H9 (cell line): ENCODE measurements at regions not wholly inside any gene's neighbourhood (a gene's known extent, or its start where the extent isn't known, plus 50 kb on each side); places are given as distances from the start of the nearest gene placed in this dataset.
"Not testable (repeated sequence)": the region's sequence is repeated elsewhere in the genome, so short reads cannot be mapped to it uniquely, and the experiment has no call there.

ENCODE experiments used
- DNase-seq: peaks from one replicate; pipeline ENCODE4 v3.0.0-alpha.2; 2017
- H2AFZ ChIP-seq: one replicate; pipeline ENCODE4 v1.6.1; 2013; ENCODE audit warnings: mild to moderate bottlenecking, low read length, control low read depth, moderate library complexity
- H2AK5ac ChIP-seq: 2 replicates; pipeline ENCODE4 v1.6.1; 2013; ENCODE audit warnings: low read length, control low read depth, mixed read lengths; ENCODE audit not compliant: insufficient read length
- H2BK120ac ChIP-seq: one replicate; pipeline ENCODE4 v1.6.1; 2013; ENCODE audit warnings: low read depth, mild to moderate bottlenecking, low read length, control low read depth, inconsistent platforms; ENCODE audit not compliant: poor library complexity, severe bottlenecking
- H2BK12ac ChIP-seq: 2 replicates; pipeline ENCODE4 v1.6.1; 2013; ENCODE audit warnings: low read length, control low read depth, mixed read lengths, low read depth; ENCODE audit not compliant: insufficient read length
- H2BK15ac ChIP-seq: 2 replicates; pipeline ENCODE4 v1.6.1; 2013; ENCODE audit warnings: low read depth, low read length, control low read depth
- H2BK20ac ChIP-seq: one replicate; pipeline ENCODE4 v1.6.1; 2013; ENCODE audit warnings: low read depth, mild to moderate bottlenecking, low read length, control low read depth, inconsistent platforms; ENCODE audit not compliant: poor library complexity, severe bottlenecking
- H2BK5ac ChIP-seq: 2 replicates; pipeline ENCODE4 v1.6.1; 2013; ENCODE audit warnings: low read length, control low read depth, mixed read lengths; ENCODE audit not compliant: insufficient read length
- H3K14ac ChIP-seq: 2 replicates; pipeline ENCODE4 v1.6.1; 2013; ENCODE audit warnings: low read length, control low read depth; ENCODE audit not compliant: insufficient read depth
- H3K18ac ChIP-seq: 2 replicates; pipeline ENCODE4 v1.6.1; 2013; ENCODE audit warnings: low read depth, mild to moderate bottlenecking, mixed read lengths, low read length, control low read depth; ENCODE audit not compliant: insufficient read length
- H3K23ac ChIP-seq: 2 replicates; pipeline ENCODE4 v1.6.1; 2013; ENCODE audit warnings: low read length, control low read depth, mixed read lengths, low read depth; ENCODE audit not compliant: insufficient read length
- H3K23me2 ChIP-seq: 2 replicates; pipeline ENCODE4 v1.6.1; 2013; ENCODE audit warnings: low read depth, mild to moderate bottlenecking, mixed read lengths, low read length, control low read depth; ENCODE audit not compliant: insufficient read length, poor library complexity, severe bottlenecking
- H3K27ac ChIP-seq: 2 replicates; pipeline ENCODE4 v1.5.1; 2013; ENCODE audit warnings: low read length, control low read depth, mixed read lengths, low read depth; ENCODE audit not compliant: insufficient read length
- H3K27me3 ChIP-seq: 2 replicates; pipeline ENCODE4 v1.6.1; 2013; ENCODE audit warnings: low read length, control low read depth, inconsistent platforms; ENCODE audit not compliant: insufficient read depth
- H3K4ac ChIP-seq: 2 replicates; pipeline ENCODE4 v1.6.1; 2013; ENCODE audit warnings: low read depth, mild to moderate bottlenecking, control low read depth, inconsistent platforms, low read length, moderate library complexity
- H3K4me1 ChIP-seq: 2 replicates; pipeline ENCODE4 v1.6.1; 2013; ENCODE audit warnings: low read length, control low read depth, inconsistent platforms; ENCODE audit not compliant: insufficient read depth
- H3K4me2 ChIP-seq: 2 replicates; pipeline ENCODE4 v1.6.1; 2013; ENCODE audit warnings: low read length, control low read depth, mixed read lengths; ENCODE audit not compliant: insufficient read length, insufficient read depth
- H3K56ac ChIP-seq: 2 replicates; pipeline ENCODE4 v1.6.1; 2013; ENCODE audit warnings: low read depth, mild to moderate bottlenecking, mixed read lengths, low read length, control low read depth; ENCODE audit not compliant: insufficient read length
- H3K79me1 ChIP-seq: 2 replicates; pipeline ENCODE4 v1.6.1; 2013; ENCODE audit warnings: low read depth, mild to moderate bottlenecking, moderate library complexity, low read length, control low read depth, inconsistent platforms; ENCODE audit not compliant: insufficient read depth, poor library complexity, severe bottlenecking
- H3K79me2 ChIP-seq: 2 replicates; pipeline ENCODE4 v1.6.1; 2013; ENCODE audit warnings: low read length, control low read depth, inconsistent platforms; ENCODE audit not compliant: insufficient read depth
- H3K9ac ChIP-seq: 2 replicates; pipeline ENCODE4 v1.6.1; 2013; ENCODE audit warnings: low read length, control low read depth, mixed read lengths; ENCODE audit not compliant: insufficient read length; ENCODE audit errors: extremely low read depth
- H3K9me3 ChIP-seq: one replicate; pipeline ENCODE4 v1.6.1; 2013; ENCODE audit warnings: low read depth, low read length, inconsistent platforms; ENCODE audit not compliant: control insufficient read depth
- H3T11ph ChIP-seq: one replicate; pipeline ENCODE4 v1.6.1; 2013; ENCODE audit warnings: mild to moderate bottlenecking, low read length, control low read depth, inconsistent platforms
- H4K20me1 ChIP-seq: one replicate; pipeline ENCODE4 v1.6.1; 2013; ENCODE audit not compliant: control insufficient read depth, insufficient read length, insufficient read depth
- H4K5ac ChIP-seq: 2 replicates; pipeline ENCODE4 v1.6.1; 2013; ENCODE audit warnings: low read depth, mild to moderate bottlenecking, mixed read lengths, low read length, control low read depth; ENCODE audit not compliant: insufficient read length
- H4K8ac ChIP-seq: replicated peaks from 2 replicates; pipeline ENCODE4 v1.6.1; 2013; ENCODE audit warnings: low read length, control low read depth, mixed read lengths, low read depth; ENCODE audit not compliant: insufficient read length
- H4K91ac ChIP-seq: 2 replicates; pipeline ENCODE4 v1.6.1; 2013; ENCODE audit warnings: low read depth, mild to moderate bottlenecking, moderate library complexity, mixed read lengths, low read length, control low read depth; ENCODE audit not compliant: insufficient read length
- H3K27ac Mint-ChIP-seq, 3 experiments: 2 replicates in 2 of 3; 3 replicates in 1 of 3; pipeline ENCODE4 v1.8.0; 2020 to 2021; ENCODE audit warnings: mixed read lengths in 3 of 3, mild to moderate bottlenecking in 1 of 3, moderate library complexity in 1 of 3
- H3K27me3 Mint-ChIP-seq: 2 replicates; pipeline ENCODE4 v1.8.0; 2021; ENCODE audit warnings: low read depth, mild to moderate bottlenecking, moderate library complexity, mixed read lengths
- H3K36me3 Mint-ChIP-seq, 3 experiments: 2 replicates in 2 of 3; 3 replicates in 1 of 3; pipeline ENCODE4 v1.8.0; 2020 to 2021; ENCODE audit warnings: low read depth in 3 of 3, mixed read lengths in 3 of 3; ENCODE audit not compliant: insufficient read depth in 1 of 3
- H3K4me1 Mint-ChIP-seq, 2 experiments: 2 replicates each; pipeline ENCODE4 v1.8.0; 2020; ENCODE audit warnings: mixed read lengths in 2 of 2
- H3K4me3 Mint-ChIP-seq, 2 experiments: 2 replicates in 1 of 2; 3 replicates in 1 of 2; pipeline ENCODE4 v1.8.0; 2020 to 2021; ENCODE audit warnings: mild to moderate bottlenecking in 2 of 2, mixed read lengths in 2 of 2, moderate library complexity in 1 of 2
- H3K9me3 Mint-ChIP-seq, 2 experiments: 2 replicates in 1 of 2; 3 replicates in 1 of 2; pipeline ENCODE4 v1.8.0; 2020; ENCODE audit warnings: mild to moderate bottlenecking in 2 of 2, mixed read lengths in 2 of 2, moderate library complexity in 1 of 2
- WGBS: extraction: QIAGEN DNeasy Blood & Tissue Kit; methylation state at CpG from one replicate; pipeline ENCODE4 v1.1.7; 2013; ENCODE audit warnings: missing lambda C conversion rate, low lambda C conversion rate, mixed read lengths; ENCODE audit not compliant: insufficient read length; ENCODE audit errors: extremely low coverage; 5-methylcytosine and 5-hydroxymethylcytosine counted together
- TF ChIP-seq, protein P1 (sequence below): fragments of 200-600 bp; sonication (generic); conservative IDR thresholded peaks from 3 replicates; pipeline ENCODE4 v1.8.0; 2021; ENCODE audit warnings: antibody characterized with exemption, mild to moderate bottlenecking

DNA sequence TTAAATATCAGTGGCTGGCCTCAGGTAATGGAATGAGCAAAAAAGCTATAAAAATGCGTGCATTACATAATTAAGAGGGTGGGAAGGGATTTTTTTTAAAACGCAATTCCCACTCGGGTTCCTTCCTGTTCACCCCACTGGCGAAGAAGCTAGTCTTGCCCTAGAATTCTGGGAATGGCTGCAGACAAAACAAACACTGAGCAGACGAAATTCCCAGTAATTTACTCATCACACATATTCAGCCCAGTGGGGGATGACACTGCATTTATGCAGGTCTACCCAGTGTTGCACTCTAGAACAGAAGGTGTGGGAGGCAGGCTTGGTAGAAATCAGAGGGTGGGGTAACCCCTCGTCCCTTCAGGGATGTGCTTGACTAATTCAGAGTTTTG, 2695.0 kb upstream of the DEFB115 start:
- Histone ChIP-seq H2BK20ac (no peak overlapping the region), H3K79me1 (no peaks in the 10 kb centered on the region), H3K23ac (no peak overlapping the region), H4K20me1 (no peaks in the 10 kb centered on the region), H2BK120ac (no peak overlapping the region), H4K8ac (no peak overlapping the region), H2BK15ac (no peak overlapping the region), H3K23me2 (no peaks in the 10 kb centered on the region), H2BK5ac (no peak overlapping the region), H3K56ac (no peak overlapping the region), H3K27me3 (no peaks in the 10 kb centered on the region), H2AK5ac (no peak overlapping the region), H3K9me3 (peaks cover 85% of the 10 kb centered on the region), H2AFZ (no peak overlapping the region), H3K4me1 (no peaks in the 10 kb centered on the region), H3K9ac (no peak overlapping the region), H3K79me2 (no peaks in the 10 kb centered on the region), H4K5ac (no peak overlapping the region), H3K4me2 (no peak overlapping the region), H3K27ac (no peak overlapping the region), H4K91ac (no peak overlapping the region), H3K14ac (no peak overlapping the region), H3K4ac (no peak overlapping the region), H3K18ac (no peak overlapping the region), H3T11ph (no peak overlapping the region), H2BK12ac (no peak overlapping the region)
- Mint-ChIP-seq H3K4me1 (no peaks in the 10 kb centered on the region), H3K27me3 (peaks cover 12% of the 10 kb centered on the region), H3K4me3 (no peak overlapping the region), H3K27ac (no peak overlapping the region), H3K36me3 (peaks cover 25 to 74% (median 53%) of the 10 kb centered on the region in 3 experiments; a peak in 6 of 7 replicates), H3K9me3 (peaks cover 96% of the 10 kb centered on the region in 2 experiments)
- no CpG with 5 or more reads among the region's 6 CpGs for WGBS
- TF ChIP-seq, protein P1, sequence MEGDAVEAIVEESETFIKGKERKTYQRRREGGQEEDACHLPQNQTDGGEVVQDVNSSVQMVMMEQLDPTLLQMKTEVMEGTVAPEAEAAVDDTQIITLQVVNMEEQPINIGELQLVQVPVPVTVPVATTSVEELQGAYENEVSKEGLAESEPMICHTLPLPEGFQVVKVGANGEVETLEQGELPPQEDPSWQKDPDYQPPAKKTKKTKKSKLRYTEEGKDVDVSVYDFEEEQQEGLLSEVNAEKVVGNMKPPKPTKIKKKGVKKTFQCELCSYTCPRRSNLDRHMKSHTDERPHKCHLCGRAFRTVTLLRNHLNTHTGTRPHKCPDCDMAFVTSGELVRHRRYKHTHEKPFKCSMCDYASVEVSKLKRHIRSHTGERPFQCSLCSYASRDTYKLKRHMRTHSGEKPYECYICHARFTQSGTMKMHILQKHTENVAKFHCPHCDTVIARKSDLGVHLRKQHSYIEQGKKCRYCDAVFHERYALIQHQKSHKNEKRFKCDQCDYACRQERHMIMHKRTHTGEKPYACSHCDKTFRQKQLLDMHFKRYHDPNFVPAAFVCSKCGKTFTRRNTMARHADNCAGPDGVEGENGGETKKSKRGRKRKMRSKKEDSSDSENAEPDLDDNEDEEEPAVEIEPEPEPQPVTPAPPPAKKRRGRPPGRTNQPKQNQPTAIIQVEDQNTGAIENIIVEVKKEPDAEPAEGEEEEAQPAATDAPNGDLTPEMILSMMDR: no peak
- DNase-seq: no peak

DNA sequence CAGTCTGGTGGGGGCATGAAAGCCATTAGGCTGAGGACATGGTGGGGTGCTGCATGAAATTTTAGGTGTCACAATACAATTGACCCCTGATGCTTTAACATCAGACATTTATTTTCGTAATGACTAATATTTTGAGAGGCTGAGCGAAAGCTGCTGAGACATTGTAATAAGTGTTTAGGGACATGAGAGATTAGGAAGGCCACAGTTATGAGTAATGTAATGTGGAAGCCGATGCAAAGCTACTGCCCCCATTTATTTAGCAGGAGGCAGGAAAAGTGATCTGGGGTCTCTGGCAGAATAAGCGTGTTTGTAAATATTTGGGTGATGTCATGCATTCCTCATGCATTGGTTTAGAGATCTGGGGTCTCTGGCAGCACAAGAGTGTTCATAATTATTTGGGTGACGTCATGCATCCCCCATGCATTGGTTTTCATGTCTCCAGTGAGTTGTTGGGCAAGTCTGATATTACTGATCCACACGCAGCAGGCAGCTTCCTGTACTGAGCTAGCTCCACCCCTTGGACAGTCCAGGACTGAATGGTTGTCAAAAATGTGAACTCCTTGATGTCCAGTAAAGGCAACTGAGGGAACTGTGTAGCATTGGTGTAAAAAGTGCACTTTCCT, 2694.5 kb upstream of the DEFB115 start:
- H3K23me2 ChIP-seq: not testable (repeated sequence)
- H3K9me3 Mint-ChIP-seq: peaks cover 96% of the 10 kb centered on the region in 2 experiments

More for the DNA sequence above, 2694.5 kb upstream of the DEFB115 start:
- H3K14ac ChIP-seq, H2BK120ac ChIP-seq, H2BK5ac ChIP-seq, H3K4ac ChIP-seq, H3K79me2 ChIP-seq, H4K20me1 ChIP-seq, H3K27me3 ChIP-seq, H2BK15ac ChIP-seq, H3T11ph ChIP-seq, H3K27ac ChIP-seq, H3K9ac ChIP-seq, H4K5ac ChIP-seq, DNase-seq, H3K27ac Mint-ChIP-seq, H3K18ac ChIP-seq, H3K23ac ChIP-seq, H3K4me1 ChIP-seq, H4K91ac ChIP-seq, H3K79me1 ChIP-seq, H4K8ac ChIP-seq, H3K4me1 Mint-ChIP-seq, H3K4me3 Mint-ChIP-seq, H2BK12ac ChIP-seq, H2BK20ac ChIP-seq, H2AK5ac ChIP-seq, H3K56ac ChIP-seq, H3K4me2 ChIP-seq, H2AFZ ChIP-seq: not testable (repeated sequence)
- H3K27me3 Mint-ChIP-seq: peaks cover 12% of the 10 kb centered on the region
- peaks cover 80% of the 10 kb centered on the region for H3K9me3 ChIP-seq
- WGBS: no CpG with 5 or more reads among the region's 6 CpGs
- peaks cover 25 to 71% (median 51%) of the 10 kb centered on the region in 3 experiments; a peak in 6 of 7 replicates for H3K36me3 Mint-ChIP-seq
